ENCODE measurements at regions not wholly inside any gene's neighbourhood (a gene's known extent, or its start where the extent isn't known, plus 50 kb on each side); places are given as distances from the start of the nearest gene placed in this dataset.

- no peak for DNase-seq (ENCODE audit: low spot score)
Observed at GRCh38 chr18:75659535-75660023, 232.1 kb upstream of the SMIM21 start.

DNA sequence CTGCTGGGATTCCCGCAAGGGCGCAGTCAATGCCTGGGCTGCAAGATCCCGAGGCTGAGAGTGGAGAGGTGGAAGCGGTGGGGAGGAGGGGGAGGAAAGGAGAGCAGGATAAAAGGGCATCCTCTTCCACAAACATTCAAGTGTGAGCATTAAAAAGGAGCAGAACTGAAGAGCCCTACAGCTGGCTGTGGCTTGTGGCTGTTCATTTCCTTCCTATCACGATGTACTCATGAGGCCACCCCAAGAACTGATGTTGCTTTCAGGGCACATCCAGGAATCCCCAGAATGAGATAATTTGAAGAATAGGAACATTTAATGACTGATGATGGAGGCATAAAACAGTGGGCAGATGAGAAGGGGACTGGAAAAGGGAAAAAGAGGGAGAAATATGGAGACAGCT lies 230.8 kb upstream of the SMIM21 start:
- no peak for DNase-seq (ENCODE audit: low spot score)

GRCh38 chr18:75656563-75657247 lies 229.2 kb upstream of the SMIM21 start:
- no peak for DNase-seq (ENCODE audit: low spot score)

- no peak for DNase-seq (ENCODE audit: low spot score)
Observed at GRCh38 chr18:75656035-75656434, 228.5 kb upstream of the SMIM21 start.

DNA sequence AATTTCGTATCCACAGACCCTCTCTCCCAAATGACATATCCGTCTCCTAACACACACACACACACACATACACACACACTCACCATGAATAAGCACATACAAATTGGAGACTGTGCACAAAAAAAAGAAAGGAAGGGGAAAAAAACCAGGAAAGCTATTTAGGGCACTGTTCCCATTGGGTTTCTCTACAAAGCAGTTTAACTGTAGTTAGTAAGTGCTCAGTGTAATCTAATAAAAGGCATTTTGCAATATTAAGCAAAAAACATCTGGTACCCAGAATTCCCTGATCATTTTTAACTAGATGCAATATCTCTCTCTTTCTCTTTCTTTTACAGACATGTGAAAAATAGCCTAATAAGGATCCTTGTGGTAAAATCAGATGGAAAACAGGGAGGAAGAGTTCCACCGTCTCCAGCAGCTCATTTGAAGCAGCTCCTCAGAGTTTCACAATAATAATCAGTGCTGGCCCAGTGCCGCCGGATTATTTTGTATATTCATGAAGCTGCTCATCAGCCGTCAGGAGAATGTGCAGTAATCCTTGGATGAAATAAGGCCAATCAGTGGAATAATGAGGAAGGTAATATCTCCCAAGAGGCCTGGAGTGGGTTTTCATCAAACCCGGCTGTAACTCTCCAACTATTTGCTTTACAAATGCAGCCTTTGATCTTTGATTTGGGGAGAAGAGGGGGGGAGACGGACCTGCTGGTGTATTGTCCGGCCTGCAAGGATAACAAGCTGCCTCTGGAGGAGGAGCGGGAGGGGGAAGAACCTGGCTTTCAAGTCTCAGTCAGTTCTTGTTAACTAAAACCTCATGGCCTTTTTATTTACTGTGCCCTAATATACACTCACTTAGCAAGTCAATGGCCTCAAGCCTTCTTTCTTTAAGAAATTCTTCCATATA lies 227.6 kb upstream of the SMIM21 start:
- DNase-seq (ENCODE audit: low spot score) = no peak

- DNase-seq (ENCODE audit: low spot score) = no peak
Observed at GRCh38 chr18:75654386-75654785, 226.9 kb upstream of the SMIM21 start.

DNA sequence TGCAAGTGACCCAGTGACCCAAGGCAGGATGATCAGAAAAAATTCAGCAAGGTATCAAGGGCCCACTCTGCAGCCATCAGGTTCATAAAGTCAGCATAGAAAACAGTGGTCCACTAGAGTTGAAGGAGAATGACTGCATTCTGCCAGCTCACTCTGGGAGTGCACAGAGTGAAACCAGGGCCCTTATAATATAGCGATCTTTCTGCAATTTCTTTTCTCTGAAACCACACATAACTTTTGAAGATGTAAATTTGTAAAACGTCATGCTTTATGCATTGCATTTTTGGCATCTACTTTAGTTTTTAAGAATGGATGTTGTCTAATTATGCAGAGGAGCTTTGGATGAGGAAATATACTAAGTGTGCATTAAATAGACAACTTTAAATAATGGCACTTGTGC lies 225.0 kb upstream of the SMIM21 start:
- no peak for DNase-seq (ENCODE audit: low spot score)

DNA sequence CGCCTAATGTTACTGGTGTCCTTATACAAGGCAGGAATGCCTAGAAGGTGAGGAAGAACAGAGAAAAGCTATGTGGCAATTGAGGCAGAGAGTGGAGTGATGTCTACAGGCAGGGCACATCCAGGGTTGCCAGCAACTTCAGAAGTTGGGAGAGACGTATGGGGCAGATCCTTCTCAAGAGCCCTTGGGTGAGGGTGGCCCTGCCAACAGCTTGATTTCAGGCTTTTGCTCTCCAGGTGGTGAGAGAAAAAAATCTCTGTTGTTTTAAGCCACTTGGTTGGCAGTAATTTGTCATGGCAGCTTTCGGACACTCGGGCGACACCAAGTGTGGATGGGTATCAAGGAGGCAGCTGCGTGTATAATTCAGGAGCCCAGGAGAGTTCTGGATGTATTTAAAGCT lies 217.4 kb upstream of the SMIM21 start:
- DNase-seq (ENCODE audit: low spot score) = no peak

DNA sequence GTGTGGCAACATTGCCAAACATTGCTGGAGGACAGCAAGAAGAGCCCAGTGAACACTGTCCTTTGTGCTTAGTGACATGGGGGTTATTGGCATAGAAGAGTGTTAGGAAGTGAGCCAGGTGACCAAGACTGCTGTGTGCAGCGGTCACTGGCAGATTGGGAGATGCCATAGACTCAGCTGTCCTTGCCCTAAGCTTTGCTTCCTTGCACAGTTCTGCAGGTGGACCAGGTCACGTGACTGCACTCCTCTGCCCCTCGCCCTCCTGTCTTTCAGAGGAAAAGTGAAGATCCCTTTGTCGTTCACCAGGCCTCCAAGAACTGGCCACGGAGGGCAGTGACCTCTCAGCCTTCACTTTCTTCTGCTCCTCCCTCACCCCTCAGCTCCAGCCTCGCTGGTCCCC lies 215.6 kb upstream of the SMIM21 start:
- DNase-seq (ENCODE audit: low spot score) = no peak

DNA sequence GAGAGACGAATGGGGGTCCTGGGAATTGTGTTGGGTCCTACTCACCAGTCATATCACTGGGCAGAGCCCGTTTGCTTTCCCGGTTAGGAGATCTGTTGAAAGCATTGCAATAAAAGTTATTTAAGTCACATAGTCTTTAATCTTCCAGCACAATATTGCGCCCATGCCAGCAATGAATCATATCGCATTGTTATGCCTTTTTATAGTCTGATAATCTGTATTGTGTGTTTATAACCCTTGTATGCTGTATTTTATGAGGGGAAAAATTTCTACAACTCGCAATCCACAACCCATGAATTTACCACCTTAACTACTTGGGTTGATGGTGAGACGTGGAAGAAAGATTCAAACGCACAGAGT lies 211.9 kb upstream of the SMIM21 start:
- DNase-seq (ENCODE audit: low spot score) = no peak

GRCh38 chr18:75638776-75639471 lies 211.4 kb upstream of the SMIM21 start:
- DNase-seq (ENCODE audit: low spot score) = peak; percentile 61

DNA sequence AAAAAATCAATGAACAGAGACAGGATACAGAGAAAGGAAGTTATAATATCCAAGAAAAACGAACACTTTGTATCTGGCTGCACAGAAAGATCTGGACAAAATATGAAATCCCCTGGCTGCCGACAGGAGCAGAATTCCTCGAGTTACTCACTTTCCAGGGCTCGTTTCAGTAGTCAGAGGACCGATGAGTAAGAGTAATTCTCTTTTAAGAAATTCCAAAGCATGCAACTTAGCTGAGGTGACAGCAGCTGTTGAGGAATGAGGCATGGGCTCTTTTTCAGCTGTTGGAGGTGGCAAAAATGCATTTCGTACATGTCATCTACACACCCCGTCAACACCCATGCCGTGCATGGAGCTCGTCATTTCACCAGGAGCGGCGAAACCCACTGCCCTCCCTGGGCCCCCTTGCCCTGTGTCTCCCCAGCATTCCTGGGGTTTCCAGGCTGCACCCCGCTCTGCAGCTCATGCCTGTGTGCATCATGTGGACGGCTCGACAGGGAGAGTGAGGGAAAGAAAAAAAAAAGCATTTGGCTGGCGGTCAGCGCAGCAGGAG lies 210.8 kb upstream of the SMIM21 start:
- peak; percentile 12 for DNase-seq (ENCODE audit: low spot score)

DNA sequence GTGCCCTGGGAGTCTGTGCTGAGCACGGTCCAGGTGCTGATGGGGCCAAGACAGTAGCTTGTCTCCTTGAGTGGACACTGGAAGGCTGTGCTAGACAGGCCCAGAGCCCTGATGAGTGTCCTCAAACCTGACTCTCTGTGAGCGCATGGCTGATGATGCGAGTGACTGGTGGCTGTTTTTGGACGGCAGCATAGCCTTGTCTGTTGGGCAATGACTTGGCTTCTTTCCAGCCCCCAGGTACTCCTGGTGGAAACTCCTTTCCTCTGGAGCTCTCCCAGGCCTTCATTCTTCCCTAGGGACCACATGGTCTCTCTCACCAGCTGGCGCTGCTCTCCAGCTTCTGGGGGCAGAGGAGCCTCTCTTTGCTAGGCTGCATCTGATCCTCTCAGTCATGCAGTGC lies 207.6 kb upstream of the SMIM21 start:
- no peak for DNase-seq (ENCODE audit: low spot score)

- DNase-seq (ENCODE audit: low spot score) = no peak
Observed at GRCh38 chr18:75625966-75626365, 198.5 kb upstream of the SMIM21 start.

DNA sequence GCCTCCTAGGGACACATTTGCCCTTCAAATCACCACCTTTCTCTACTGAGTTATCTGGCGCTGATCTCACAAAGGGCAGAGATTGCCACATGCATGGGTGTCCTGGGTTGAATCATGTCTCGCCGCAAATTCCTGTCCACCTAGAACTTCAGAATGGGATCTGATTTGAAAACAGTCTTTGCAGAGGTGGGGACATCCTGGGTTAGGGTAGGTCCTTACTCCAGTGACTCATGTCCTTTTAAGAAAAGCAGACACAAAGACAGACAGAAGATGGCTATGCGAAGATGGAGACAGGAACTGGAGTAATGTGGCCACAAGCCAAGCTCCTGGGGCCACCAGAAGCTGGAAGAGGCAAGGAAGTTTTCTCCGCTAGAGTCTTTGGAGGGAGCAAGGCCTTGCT lies 197.4 kb upstream of the SMIM21 start:
- no peak for DNase-seq (ENCODE audit: low spot score)

- DNase-seq (ENCODE audit: low spot score) = no peak
Observed at GRCh38 chr18:75621818-75622217, 194.3 kb upstream of the SMIM21 start.

- DNase-seq (ENCODE audit: low spot score) = no peak
Observed at GRCh38 chr18:75618146-75618545, 190.6 kb upstream of the SMIM21 start.

DNA sequence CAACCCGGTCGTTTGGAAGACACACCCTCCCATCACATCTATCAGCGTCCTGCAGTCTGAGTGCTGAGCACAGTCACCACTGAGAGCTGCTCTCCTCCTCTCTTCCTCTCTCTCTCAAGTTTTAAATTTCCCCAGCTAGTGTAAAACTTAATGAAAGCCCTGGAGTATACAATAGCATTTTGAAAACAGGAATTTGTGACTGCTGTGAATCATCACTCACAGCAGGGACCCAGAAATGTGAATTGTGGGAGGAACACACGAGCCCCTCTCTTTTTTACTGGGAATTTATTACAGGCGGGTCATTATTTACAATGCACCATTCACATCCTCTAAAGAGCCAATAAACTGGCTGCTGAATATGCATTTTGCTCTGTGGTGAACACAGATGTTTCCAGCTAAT lies 185.0 kb upstream of the SMIM21 start:
- peak; percentile 6 for DNase-seq (ENCODE audit: low spot score)

- no peak for DNase-seq (ENCODE audit: low spot score)
Observed at GRCh38 chr18:75607701-75608100, 180.2 kb upstream of the SMIM21 start.

DNA sequence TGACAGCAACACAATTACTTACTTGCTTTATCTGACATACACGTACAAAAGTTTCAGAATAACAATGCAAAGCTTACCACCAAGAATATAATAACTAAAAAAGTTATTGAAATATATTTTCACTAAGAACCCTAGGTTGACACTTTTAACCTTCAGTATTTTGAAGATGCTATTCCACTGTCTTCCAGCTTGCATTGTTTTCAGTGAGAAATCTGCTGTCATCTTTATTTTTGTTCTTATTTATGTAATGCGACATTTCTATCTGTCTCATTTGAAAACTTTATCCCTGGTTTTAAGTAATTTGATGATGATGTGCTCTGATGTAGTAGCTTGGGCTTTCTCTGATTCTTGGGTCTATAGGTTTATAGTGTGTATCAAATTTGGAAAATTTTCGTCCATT lies 165.0 kb upstream of the SMIM21 start:
- no peak for DNase-seq (ENCODE audit: low spot score)

GRCh38 chr18:75588412-75588811 lies 160.9 kb upstream of the SMIM21 start:
- DNase-seq (ENCODE audit: low spot score) = no peak

GRCh38 chr18:75587131-75587530 lies 159.6 kb upstream of the SMIM21 start:
- no peak for DNase-seq (ENCODE audit: low spot score)
